ENCODE measurements at regions not wholly inside any gene's neighbourhood (a gene's known extent, or its start where the extent isn't known, plus 50 kb on each side); places are given as distances from the start of the nearest gene placed in this dataset.

GRCh38 chr3:81967393-81967792, 205.9 kb upstream of the GBE1 start:
- TF ChIP-seq POLR2AphosphoS5 (IDR thresholded peaks at IDR 0.05) (no peak), POLR2A (IDR thresholded peaks at IDR 0.05) (no peak), CTCF (IDR thresholded peaks at IDR 0.05) (no peak), EP300 (IDR thresholded peaks at IDR 0.05) (no peak)
